ENCODE measurements at regions not wholly inside any gene's neighbourhood (a gene's known extent, or its start where the extent isn't known, plus 50 kb on each side); places are given as distances from the start of the nearest gene placed in this dataset.
A peak's percentile ranks its signal among the peaks of the same experiment; 100 is the strongest.

- DNase-seq = no peak
Measured at GRCh38 chr12:123077298-123078119, 73.4 kb downstream of the PITPNM2 start.

- DNase-seq = peak in 3 of 5 experiments; percentile 11 to 74 (median 42)
Measured at GRCh38 chr12:123076604-123077297, 74.1 kb downstream of the PITPNM2 start.

- DNase-seq = peak; percentile 19 to 93 (median 49)
Measured at GRCh38 chr12:123075646-123076171, 75.2 kb downstream of the PITPNM2 start.

- DNase-seq = peak in 1 of 5 experiments; percentile 48
Measured at GRCh38 chr12:123075087-123075645, 75.7 kb downstream of the PITPNM2 start.

- no peak for DNase-seq
Measured at GRCh38 chr12:123073962-123074801, 76.7 kb downstream of the PITPNM2 start.

GRCh38 chr12:123073292-123073691 lies 77.6 kb downstream of the PITPNM2 start:
- DNase-seq = no peak

- DNase-seq = no peak
Measured at GRCh38 chr12:123071857-123072256, 79.0 kb downstream of the PITPNM2 start.

GRCh38 chr12:123071099-123071800 lies 79.6 kb downstream of the PITPNM2 start:
- no peak for DNase-seq

- DNase-seq = no peak
Measured at GRCh38 chr12:123070267-123071081, 80.4 kb downstream of the PITPNM2 start.

GRCh38 chr12:123069436-123070266 lies 81.2 kb downstream of the PITPNM2 start:
- no peak for DNase-seq

- no peak for DNase-seq
Measured at GRCh38 chr12:123067654-123068053, 83.2 kb downstream of the PITPNM2 start.

- no peak for DNase-seq
Measured at GRCh38 chr12:123066384-123066710, 84.5 kb downstream of the PITPNM2 start.

- DNase-seq = no peak
Measured at GRCh38 chr12:123065676-123066383, 85.1 kb downstream of the PITPNM2 start.

GRCh38 chr12:123064885-123065619 lies 84.6 kb downstream of the ARL6IP4 start:
- no peak for DNase-seq

- no peak for DNase-seq
Measured at GRCh38 chr12:123064366-123064765, 83.9 kb downstream of the ARL6IP4 start.

GRCh38 chr12:123063535-123063934 lies 83.1 kb downstream of the ARL6IP4 start:
- peak in 1 of 5 experiments; percentile 42 for DNase-seq

- no peak for DNase-seq
Measured at GRCh38 chr12:123062681-123063486, 82.4 kb downstream of the ARL6IP4 start.

Data from T-helper 2 cell (primary cell).